ENCODE measurements at regions not wholly inside any gene's neighbourhood (a gene's known extent, or its start where the extent isn't known, plus 50 kb on each side); places are given as distances from the start of the nearest gene placed in this dataset.

- H3K23ac ChIP-seq (ENCODE audit: low read depth, low read length), result no peak overlapping the region
- ChIA-PET POLR2A (ENCODE audit: unreplicated experiment) (no interaction called here), CTCF (no interaction called here)
- ATAC-seq (ENCODE audit: low read depth) (no peak), DNase-seq (no peak)
- H4K91ac ChIP-seq (ENCODE audit: insufficient read depth, low read depth, low read length), result no peak overlapping the region
- no peak overlapping the region for H3K4ac ChIP-seq (ENCODE audit: low read depth, low read length)
- H2AFZ ChIP-seq (replicated peaks; ENCODE audit: low read length, poor library complexity), result no peak overlapping the region
- no peak overlapping the region for H3K18ac ChIP-seq (ENCODE audit: low read depth, low read length)
- H2AK9ac ChIP-seq (replicated peaks; ENCODE audit: low read depth, low read length, poor library complexity), result no peak overlapping the region
- no peaks in the 10 kb centered on the region for H3K36me3 ChIP-seq (ENCODE audit: control insufficient read depth, insufficient read depth, low read length)
- no peak overlapping the region for H3K27ac ChIP-seq (ENCODE audit: insufficient read depth, low read length)
- H3K79me1 ChIP-seq (ENCODE audit: low read depth in 1 of 2, low read length in 2 of 2), result no peaks in the 10 kb centered on the region
- no TSS peak for BruUV-seq (replicated peaks)
- H2AK5ac ChIP-seq (ENCODE audit: low read depth, low read length), result no peak overlapping the region
- H4K20me1 ChIP-seq (ENCODE audit: insufficient read depth, low read length), result no peaks in the 10 kb centered on the region
- no peak overlapping the region for H2BK5ac ChIP-seq (ENCODE audit: low read depth, low read length, poor library complexity, severe bottlenecking)
- H2BK120ac ChIP-seq (ENCODE audit: low read depth, low read length), result no peak overlapping the region
- no peaks in the 10 kb centered on the region for H3K4me1 ChIP-seq (ENCODE audit: control insufficient read depth, insufficient read depth, low read length)
- no peak overlapping the region for H3K4me3 ChIP-seq (ENCODE audit: insufficient read depth, low read depth, low read length)
- H3K4me2 ChIP-seq (ENCODE audit: low read depth, low read length), result no peak overlapping the region
- in situ Hi-C loops (cut with MboI; ENCODE audit: low sequenced_read_pairs), result no loop called here
- H3K27me3 ChIP-seq (ENCODE audit: control insufficient read depth, insufficient read depth, low read length), result peaks cover 16% of the 10 kb centered on the region; the same call in 1 of the 2 replicates
- H3K14ac ChIP-seq (replicated peaks; ENCODE audit: low read depth, low read length), result no peak overlapping the region
- no peak overlapping the region for H4K5ac ChIP-seq (ENCODE audit: low read depth, low read length)
- H3K9me3 ChIP-seq (ENCODE audit: control insufficient read depth, insufficient read depth, low read length), result no peaks in the 10 kb centered on the region
- no peak overlapping the region for H2BK20ac ChIP-seq (ENCODE audit: low read depth, low read length)
- intact Hi-C loops (cut with micrococcal nuclease), result no loop called here
- no peak overlapping the region for H3K56ac ChIP-seq (ENCODE audit: extremely low read depth, insufficient read depth, low read length)
- dilution Hi-C loops (cut with HindIII; ENCODE audit: low sequenced_read_pairs, unreplicated experiment), result no loop called here
- no peak overlapping the region for H3K9ac ChIP-seq (ENCODE audit: low read depth, low read length)
- WGBS, 2 experiments (ENCODE audit: extremely low coverage in 2 of 2, insufficient read length in 1 of 2), result no CpG with 5 or more reads among the region's 3 CpGs
- no peak for TF ChIP-seq MXI1 (IDR thresholded peaks at IDR 0.05; ENCODE audit: borderline replicate concordance, low read depth, low read length)
- TF ChIP-seq ELK1 (IDR thresholded peaks at IDR 0.05; ENCODE audit: borderline replicate concordance, low read depth, low read length), result no peak
- no peak for TF ChIP-seq RAD21 (IDR thresholded peaks at IDR 0.05; ENCODE audit: low read length)
- TF ChIP-seq, protein P1, sequence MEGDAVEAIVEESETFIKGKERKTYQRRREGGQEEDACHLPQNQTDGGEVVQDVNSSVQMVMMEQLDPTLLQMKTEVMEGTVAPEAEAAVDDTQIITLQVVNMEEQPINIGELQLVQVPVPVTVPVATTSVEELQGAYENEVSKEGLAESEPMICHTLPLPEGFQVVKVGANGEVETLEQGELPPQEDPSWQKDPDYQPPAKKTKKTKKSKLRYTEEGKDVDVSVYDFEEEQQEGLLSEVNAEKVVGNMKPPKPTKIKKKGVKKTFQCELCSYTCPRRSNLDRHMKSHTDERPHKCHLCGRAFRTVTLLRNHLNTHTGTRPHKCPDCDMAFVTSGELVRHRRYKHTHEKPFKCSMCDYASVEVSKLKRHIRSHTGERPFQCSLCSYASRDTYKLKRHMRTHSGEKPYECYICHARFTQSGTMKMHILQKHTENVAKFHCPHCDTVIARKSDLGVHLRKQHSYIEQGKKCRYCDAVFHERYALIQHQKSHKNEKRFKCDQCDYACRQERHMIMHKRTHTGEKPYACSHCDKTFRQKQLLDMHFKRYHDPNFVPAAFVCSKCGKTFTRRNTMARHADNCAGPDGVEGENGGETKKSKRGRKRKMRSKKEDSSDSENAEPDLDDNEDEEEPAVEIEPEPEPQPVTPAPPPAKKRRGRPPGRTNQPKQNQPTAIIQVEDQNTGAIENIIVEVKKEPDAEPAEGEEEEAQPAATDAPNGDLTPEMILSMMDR (conservative IDR thresholded peaks at IDR 0.05; ENCODE audit: low read depth, low read length), result no peak
- no peak for TF ChIP-seq CEBPB (IDR thresholded peaks at IDR 0.05; ENCODE audit: low read depth, low read length)
- TF ChIP-seq POLR2A (IDR thresholded peaks at IDR 0.05; ENCODE audit: low read depth, low read length), result no peak
- TF ChIP-seq MAZ (IDR thresholded peaks at IDR 0.05; ENCODE audit: borderline replicate concordance, low read depth, low read length), result no peak
- no peak for TF ChIP-seq RFX5 (IDR thresholded peaks at IDR 0.05; ENCODE audit: low read depth, low read length)
- no peak for TF ChIP-seq USF2 (IDR thresholded peaks at IDR 0.05; ENCODE audit: low read depth, low read length)
- no peak for TF ChIP-seq BHLHE40 (IDR thresholded peaks at IDR 0.05; ENCODE audit: low read depth, low read length)
- TF ChIP-seq RCOR1 (IDR thresholded peaks at IDR 0.05; ENCODE audit: insufficient replicate concordance, low read length), result no peak
- no peak for TF ChIP-seq CHD1 (IDR thresholded peaks at IDR 0.05; ENCODE audit: low read depth, low read length)
- H2BK15ac ChIP-seq (ENCODE audit: low read depth, low read length), result no peak overlapping the region
- no peaks in the 10 kb centered on the region for H3K9me1 ChIP-seq (ENCODE audit: insufficient read depth, low read length)
- H4K8ac ChIP-seq (ENCODE audit: low read depth in 2 of 2, low read length in 2 of 2), result no peak overlapping the region
Observed at GRCh38 chr10:71038091-71038633, 149.8 kb upstream of the PCBD1 start.

Data from IMR-90 (cell line).